ENCODE measurements at regions not wholly inside any gene's neighbourhood (a gene's known extent, or its start where the extent isn't known, plus 50 kb on each side); places are given as distances from the start of the nearest gene placed in this dataset.

DNA sequence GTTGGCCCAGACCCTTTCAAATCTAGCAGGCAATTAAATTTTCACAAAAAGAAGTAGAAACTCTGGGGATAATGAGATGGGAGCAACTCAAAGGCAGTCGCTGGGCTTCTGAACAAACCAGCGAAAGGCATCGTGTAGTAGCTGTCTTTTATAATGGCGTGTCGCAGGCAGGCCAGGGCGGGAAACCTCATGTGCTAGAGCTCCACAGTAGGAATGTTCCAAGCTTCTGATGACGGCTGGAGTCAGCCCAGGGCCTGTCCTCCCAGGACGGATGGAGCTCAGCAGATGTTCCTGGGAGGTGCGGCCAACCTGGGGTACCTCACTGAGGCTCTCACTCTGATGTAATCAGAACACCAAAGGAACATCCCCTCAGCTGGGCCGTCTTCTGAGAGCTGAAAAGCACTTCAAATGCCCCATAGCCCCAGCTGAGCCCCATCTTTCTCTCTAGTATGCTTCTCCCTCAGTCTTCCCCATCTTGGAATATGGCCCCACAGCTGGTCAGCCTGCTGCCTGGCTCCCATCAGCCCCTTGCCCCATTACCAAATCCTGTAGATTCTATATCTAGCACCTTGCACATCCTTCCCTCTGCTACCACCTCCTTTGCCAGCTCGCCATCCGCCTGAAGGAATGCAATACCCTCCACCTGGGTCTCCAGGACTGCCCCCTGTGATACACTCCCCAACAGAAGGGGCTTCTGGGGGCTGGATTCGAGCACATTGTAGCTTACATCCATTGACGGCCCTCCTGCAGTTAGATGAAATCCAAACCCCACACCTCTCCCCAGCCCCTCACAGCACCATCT lies 54.9 kb upstream of the ATP2B2 start:
- TF ChIP-seq EZH2 (IDR thresholded peaks at IDR 0.05) = no peak
- TF ChIP-seq, protein P1, sequence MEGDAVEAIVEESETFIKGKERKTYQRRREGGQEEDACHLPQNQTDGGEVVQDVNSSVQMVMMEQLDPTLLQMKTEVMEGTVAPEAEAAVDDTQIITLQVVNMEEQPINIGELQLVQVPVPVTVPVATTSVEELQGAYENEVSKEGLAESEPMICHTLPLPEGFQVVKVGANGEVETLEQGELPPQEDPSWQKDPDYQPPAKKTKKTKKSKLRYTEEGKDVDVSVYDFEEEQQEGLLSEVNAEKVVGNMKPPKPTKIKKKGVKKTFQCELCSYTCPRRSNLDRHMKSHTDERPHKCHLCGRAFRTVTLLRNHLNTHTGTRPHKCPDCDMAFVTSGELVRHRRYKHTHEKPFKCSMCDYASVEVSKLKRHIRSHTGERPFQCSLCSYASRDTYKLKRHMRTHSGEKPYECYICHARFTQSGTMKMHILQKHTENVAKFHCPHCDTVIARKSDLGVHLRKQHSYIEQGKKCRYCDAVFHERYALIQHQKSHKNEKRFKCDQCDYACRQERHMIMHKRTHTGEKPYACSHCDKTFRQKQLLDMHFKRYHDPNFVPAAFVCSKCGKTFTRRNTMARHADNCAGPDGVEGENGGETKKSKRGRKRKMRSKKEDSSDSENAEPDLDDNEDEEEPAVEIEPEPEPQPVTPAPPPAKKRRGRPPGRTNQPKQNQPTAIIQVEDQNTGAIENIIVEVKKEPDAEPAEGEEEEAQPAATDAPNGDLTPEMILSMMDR (IDR thresholded peaks at IDR 0.05) = no peak
